ENCODE measurements at regions not wholly inside any gene's neighbourhood (a gene's known extent, or its start where the extent isn't known, plus 50 kb on each side); places are given as distances from the start of the nearest gene placed in this dataset.

GRCh38 chrX:2595258-2595657 is 94.5 kb upstream of the DHRSX start:
- TF ChIP-seq ZNF512 (CRISPR knock-in tag; IDR thresholded peaks at IDR 0.05; ENCODE audit: borderline replicate concordance) = no peak
- TF ChIP-seq, protein P1, sequence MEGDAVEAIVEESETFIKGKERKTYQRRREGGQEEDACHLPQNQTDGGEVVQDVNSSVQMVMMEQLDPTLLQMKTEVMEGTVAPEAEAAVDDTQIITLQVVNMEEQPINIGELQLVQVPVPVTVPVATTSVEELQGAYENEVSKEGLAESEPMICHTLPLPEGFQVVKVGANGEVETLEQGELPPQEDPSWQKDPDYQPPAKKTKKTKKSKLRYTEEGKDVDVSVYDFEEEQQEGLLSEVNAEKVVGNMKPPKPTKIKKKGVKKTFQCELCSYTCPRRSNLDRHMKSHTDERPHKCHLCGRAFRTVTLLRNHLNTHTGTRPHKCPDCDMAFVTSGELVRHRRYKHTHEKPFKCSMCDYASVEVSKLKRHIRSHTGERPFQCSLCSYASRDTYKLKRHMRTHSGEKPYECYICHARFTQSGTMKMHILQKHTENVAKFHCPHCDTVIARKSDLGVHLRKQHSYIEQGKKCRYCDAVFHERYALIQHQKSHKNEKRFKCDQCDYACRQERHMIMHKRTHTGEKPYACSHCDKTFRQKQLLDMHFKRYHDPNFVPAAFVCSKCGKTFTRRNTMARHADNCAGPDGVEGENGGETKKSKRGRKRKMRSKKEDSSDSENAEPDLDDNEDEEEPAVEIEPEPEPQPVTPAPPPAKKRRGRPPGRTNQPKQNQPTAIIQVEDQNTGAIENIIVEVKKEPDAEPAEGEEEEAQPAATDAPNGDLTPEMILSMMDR (IDR thresholded peaks at IDR 0.05) = no peak
- TF ChIP-seq NFE2L1 (CRISPR knock-in tag; IDR thresholded peaks at IDR 0.05) = no peak
- TF ChIP-seq ATF3 (CRISPR knock-in tag; conservative IDR thresholded peaks at IDR 0.05) = no peak
- no peak for TF ChIP-seq TCF7 (CRISPR knock-in tag; IDR thresholded peaks at IDR 0.05; ENCODE audit: low read depth)

All from WTC11 (cell line).